Activated naive CD4-positive, alpha-beta T cell treated with Interleukin-2 at 50 U/mL for 16 hours (primary cell): ENCODE measurements at regions not wholly inside any gene's neighbourhood (a gene's known extent, or its start where the extent isn't known, plus 50 kb on each side); places are given as distances from the start of the nearest gene placed in this dataset.
"Not testable (repeated sequence)": the region's sequence is repeated elsewhere in the genome, so short reads cannot be mapped to it uniquely, and the experiment has no call there.

ENCODE experiments used
- DNase-seq: peaks from one replicate; pipeline ENCODE4 v3.0.0-alpha.2; 2020

DNA sequence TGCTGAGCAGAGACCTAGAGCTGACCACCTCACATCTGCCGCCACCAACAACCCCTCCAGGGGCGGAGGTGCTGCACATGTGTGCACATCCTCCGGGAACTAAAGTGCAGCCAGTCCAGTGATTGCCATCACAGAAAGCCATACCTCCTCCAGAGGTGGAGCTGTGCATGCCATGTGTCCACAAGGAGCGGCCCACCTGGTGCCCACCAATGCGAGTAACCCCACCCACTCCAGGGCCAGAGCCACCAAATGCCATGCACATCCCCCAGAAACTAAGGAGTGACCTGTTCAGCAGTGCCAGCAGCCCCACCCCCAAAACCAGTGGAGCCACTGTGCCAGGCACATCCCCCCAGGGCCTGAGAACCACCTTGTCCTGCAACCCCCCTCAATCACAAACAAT, 557.9 kb downstream of the UQCRFS1 start:
- DNase-seq = no peak

DNA sequence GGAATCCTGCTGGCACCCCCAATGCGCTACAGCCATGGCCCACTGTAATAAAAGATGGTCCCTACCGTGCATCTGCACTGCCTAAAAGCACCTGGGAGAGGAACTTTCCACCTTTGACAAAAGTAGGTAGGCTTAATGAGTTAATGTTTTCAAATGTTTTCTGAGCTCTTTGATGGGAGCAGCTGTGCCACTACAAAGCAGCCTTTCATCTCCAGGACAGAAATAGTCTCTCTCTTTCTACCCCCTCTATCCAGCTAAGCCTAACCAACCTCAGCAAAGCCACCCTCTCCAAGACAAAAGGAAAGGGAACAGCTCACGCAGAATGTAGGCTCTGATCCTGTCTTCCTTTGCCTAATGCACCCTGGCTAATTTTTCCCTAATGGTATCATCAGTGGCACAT, 560.2 kb downstream of the UQCRFS1 start:
- no peak for DNase-seq

DNA sequence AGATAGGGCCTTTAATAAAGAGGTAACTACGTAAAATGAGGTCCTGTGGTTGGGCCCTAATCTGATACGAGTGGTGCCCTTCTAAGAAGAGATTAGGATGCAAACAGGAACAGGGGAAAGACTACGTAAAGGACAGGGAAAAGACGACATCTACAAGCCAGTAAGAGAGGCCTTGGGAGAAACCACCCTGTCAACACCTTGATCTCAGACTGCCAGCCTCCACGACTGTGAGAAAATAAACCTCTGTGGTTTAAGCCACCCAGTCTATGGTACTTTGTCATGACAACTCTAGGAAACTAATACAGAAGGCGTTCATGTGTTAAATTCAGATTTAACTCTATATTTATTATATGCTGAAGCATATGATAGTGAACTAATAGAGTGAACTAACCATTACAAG, 566.3 kb downstream of the UQCRFS1 start:
- no peak for DNase-seq

DNA sequence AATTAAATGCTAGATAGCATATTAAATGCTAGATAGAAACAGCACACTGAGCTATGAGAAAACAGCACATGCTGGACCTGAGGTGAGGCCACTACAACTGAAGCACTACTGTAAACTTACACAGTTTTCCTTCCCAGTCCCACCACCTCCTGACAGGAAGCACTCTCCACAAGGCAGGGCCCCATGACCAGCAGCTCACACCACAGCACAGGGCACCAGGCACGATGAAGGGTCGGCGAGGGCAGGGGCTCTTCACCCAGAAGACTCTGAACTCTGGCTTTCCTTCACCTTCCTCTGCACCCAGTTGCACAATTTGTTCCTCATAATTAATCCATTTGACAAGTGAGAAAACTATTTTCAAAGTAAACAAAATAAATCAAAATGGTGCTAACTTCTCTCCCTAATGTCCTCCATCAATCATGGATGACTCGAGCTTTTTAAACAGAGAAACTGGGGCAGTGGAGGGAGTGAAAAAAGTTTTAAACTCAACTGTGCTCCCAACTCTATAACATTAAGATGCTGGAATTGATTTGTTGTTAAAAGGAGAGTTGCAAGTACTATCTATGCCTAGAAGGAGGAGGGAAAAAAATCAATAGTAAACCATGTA, 568.7 kb downstream of the UQCRFS1 start:
- no peak for DNase-seq

DNA sequence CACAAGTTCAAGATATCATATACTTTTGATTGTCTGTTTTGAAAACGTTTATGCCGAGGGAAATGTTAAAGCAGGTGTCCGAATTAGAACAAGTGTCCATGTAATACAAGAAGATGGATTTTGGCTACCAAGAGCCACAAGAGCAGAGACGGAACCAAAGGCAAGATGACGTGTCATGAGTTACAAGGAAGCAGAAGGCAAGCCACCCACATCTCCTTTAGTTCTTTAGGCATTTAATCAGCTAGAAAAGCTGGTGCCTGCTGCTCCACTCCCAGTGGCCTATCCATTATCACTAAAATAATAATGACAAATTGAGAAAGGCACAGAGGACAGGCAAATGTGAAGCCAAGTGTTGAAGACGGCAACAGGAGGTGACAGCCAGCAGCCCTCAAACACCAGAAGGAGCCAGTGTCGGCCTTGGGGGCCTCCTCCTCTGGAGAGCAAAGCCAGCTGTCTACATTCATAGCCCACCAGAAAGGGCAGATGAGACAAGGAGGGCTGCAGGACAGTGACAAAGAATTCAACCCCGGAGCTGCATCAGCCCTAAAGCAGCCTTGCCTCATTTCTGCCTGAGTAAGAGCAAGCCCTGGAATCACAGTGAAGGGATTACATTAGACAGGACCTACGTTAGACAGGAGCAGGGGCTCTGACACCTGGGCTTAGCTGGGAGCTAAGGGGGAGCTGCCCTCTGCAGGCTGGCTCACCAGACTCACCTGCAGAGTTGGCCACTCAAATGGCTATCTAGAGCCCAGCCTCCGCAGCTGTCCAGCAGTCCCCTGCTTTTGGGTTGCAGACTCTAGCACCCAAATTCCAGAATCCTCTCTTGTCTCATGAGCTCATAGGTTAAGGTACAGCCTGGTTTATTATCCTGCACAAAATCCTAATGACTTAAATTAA, 569.9 kb downstream of the UQCRFS1 start:
- DNase-seq = no peak

DNA sequence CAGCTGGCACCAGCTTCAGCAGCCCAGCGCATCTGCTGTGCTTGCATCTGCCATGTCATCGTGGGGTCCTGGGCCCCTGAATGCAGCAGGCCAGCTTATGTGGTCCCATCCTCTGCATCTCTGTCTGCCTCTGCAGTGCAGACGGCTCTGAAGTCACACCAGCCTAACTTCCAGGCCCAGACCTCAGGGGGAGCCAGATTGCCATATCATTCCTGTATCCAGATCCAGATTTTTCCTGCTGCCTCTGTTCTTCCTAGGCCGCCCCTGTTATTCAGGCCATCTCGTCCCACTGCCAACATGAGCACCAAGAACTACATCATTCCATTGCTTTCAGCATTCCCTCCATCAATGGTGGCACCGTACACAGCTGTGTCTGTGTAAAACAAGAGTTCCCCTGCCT, 571.6 kb downstream of the UQCRFS1 start:
- DNase-seq = no peak

DNA sequence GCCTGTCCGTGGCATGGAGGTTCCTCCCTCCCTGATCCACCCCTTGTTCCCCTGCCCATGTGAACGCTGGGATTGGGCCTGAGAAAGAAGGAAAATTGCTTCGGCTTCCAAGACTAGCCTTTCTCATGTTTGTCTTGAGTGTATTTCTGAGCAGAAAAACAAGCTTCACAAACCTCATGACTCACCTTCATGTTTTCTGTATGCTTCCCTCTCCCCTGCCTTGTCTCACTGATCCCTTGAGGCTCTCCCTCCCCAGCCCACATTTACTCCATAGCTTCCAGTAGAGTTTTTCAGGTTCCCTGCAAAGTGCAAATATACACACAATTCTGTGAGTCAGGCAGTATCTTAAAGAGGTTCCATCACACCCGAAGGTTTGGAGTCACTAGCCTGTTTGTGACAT, 572.4 kb downstream of the UQCRFS1 start:
- DNase-seq = no peak

DNA sequence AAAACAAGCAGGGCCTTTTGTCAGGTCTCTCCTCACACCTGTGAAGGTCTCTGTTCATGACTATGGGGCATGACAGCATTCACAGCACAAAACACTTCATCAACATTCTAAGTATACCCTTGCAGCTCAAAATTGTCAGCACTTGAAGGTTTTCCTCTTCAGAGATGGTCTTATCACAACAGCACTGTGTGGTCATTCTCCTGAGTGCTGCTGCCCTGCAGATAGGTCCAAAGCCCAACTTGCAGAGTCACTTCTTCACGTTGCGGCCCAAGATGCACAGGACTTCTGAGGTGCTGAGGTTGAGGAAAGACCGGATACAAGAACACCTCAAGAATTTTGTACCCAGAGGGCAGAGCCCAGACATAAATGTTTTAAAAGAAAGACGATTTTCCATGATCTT, 574.5 kb downstream of the UQCRFS1 start:
- DNase-seq = no peak

DNA sequence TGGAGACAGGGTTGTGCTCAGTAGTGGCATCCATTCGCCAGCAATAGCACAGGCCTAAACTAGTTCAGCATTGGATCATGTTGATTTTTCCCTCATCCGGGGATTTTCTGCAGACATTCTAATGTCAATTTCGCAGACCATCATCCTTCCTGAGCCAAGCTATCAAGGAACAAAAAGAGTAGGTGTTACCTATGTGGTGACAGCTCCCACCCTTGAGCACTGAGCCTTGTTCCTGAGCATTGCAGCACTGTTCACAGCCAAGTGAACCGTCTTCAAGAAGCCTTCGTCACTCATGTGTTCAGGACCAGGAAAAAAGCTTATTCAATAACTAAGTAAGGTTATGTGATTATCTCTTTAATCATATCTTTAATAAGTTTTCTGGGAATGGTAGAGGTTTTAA, 576.2 kb downstream of the UQCRFS1 start:
- DNase-seq = no peak

DNA sequence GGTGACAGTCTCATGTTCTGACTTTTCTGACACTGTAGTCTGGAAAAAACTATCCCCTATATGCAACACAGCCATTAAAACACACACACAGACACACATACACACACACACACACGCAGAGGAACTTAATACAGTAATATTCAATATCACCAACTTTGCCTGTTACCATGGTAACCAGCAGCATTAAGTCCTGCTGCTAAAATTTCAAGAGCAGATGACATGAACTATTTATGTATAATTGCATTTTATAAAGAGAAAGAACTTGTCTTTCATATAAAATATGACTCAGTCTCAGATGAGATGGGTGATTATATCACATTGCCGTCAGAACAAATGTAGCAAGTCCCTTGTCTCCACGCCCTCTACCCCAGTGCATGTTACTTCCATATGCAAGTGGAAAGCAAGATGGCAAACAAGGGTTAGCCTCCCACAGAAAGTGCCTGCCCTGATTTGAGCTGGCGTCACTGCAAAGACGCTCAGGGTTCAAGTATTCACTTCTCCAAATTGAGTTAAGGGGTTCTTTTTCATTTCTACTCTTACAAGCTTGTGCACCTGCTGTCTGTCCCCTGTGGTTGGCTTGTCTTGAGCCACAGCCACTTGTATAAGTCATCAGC, 576.8 kb downstream of the UQCRFS1 start:
- no peak for DNase-seq

DNA sequence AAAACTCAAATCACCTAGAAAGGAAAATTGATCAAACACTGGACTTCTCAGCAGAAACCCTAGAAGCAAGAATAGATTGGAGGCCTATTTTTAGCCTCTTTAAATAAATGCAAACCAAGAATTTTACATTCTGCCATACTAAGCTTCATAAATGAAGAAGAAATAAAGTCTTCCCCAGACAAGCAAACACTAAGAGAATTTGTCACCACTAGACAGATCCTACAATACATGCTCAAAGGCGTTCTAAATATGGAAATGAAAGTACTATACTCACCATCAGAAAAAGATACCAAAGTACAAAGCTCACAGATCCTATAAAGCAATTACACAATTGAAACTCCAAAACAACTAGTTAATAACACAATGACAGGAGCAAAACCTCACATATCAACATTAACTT, 578.1 kb downstream of the UQCRFS1 start:
- DNase-seq = no peak

DNA sequence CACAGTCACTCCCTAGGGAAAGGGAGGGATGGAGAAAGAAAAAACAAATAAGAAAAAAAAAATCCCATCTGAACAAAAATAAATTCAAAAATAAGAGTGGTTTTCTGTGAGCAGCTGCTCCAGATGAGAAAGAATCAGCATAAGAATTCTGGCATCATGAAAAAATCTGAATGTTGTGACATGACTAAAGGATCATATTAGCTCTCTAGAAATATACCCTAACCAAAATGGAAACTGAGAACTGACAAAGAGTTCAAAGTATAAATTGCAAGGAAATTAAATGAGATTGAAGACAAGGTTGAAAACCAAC, 579.0 kb downstream of the UQCRFS1 start:
- DNase-seq = no peak

DNA sequence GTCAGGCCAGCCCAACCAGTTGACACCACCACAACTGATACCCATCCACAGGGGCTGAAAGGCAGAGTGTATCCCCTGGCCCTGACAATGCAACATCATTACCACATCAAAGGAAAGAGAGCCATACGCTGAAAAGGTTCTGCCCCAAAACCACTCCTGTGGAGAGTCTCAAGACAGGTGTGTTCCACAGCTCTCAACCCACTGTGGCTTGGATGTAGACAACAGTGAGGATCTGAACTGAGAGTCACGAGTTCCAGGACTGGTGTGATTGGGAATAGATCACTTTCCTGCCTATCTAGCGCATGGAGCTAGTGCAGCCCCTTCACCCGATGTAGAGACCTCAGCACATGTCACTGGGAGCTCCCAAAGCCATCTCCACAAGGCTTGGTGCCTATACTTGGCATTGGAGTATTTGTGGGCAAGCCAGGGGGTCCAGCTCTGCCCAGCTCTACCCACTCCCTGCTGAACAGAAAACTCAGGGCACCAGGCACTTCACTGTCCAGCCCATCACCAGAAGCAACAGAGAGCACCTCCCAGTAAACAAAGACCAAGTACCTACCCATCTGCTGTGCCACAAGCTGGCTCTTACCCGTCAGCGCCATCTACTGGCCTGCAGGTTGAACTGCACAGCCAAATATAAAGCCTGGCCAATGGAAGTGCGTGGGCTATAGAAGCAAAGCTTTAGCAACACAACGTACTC, 579.5 kb downstream of the UQCRFS1 start:
- DNase-seq = peak; percentile 8

DNA sequence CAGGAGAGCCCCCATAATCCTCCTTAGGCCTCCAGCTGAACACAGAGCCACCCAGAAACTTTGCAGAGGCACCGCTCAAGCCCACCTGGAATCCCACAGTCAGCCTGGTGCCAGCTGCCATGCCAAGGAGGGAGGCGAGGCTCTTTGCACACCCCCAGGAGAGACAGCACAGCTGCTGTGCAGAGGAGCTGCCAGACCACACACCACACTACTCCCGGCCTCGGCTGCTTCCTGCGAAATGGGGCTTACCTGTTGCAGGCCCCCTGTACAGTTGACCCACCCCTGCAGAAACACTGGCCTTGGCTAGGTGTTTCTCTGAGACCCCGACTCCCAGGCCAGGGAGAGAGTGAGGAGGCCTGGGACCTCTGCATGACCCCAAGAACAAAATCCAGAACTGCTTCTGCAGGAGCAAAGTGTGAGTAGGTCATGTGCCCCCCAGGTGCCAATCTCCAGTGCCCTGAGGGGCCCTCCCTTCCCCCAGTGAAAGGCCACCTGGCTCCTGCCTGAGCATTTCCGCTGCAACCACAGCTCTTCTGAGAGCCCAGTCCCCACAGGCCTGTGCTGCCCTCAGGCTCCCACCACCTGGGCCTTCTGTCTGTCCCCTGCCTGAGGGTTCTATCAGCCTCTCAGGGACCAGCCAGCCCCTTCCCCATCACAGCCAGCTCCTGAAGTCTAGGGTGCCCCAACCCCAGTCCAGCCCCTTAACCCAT, 580.4 kb downstream of the UQCRFS1 start:
- no peak for DNase-seq

DNA sequence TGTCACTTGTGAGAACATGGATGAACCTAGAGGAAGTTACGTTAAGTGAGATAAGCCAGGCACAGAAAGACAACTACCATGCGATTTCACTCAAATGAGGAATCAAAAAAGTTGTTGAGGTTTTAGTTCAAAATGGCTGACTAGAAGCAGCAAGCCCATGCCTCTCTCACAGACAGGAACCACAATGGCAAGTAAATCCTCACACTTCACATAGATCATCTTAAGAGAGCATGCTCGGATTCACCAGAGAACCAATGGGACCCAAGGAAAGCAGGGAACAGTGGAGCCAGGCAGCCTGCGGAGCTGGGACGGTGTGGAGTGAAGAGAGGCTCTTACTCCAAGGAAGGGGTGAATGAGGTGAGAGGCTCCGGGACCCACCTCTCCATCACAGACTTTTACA, 581.0 kb downstream of the UQCRFS1 start:
- no peak for DNase-seq

DNA sequence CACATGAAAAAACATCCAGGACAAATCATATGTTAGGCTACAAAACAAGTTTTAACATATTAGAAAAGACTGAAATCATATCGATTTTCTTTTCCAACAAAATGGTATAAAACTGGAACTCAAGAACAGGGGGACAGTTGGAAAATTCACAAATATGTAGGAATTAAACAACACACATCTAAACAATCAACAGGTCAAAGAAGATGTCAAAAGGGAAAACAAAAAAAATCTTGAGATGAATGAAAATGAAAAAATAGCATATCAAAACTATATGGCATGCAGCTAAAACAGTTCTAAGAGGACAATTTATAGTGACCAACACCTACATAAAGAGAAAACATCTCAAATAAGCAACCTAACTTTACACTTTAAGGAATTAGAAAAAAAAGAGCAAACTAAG, 585.3 kb downstream of the UQCRFS1 start:
- DNase-seq = no peak

DNA sequence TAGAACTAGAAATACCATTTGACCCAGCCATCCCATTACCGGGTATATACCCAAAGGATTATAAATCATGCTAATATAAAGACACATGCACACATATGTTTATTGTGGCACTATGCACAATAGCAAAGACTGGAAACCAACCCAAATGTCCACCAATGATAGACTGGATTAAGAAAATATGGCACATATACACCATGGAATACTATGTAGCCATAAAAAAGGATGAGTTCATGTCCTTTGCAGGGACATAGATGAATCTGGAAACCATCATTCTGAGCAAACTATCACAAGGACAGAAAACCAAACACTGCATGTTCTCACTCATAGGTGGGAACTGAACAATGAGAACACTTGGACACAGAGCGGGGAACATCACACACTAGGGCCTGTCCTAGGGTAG, 586.5 kb downstream of the UQCRFS1 start:
- DNase-seq = not testable (repeated sequence)

DNA sequence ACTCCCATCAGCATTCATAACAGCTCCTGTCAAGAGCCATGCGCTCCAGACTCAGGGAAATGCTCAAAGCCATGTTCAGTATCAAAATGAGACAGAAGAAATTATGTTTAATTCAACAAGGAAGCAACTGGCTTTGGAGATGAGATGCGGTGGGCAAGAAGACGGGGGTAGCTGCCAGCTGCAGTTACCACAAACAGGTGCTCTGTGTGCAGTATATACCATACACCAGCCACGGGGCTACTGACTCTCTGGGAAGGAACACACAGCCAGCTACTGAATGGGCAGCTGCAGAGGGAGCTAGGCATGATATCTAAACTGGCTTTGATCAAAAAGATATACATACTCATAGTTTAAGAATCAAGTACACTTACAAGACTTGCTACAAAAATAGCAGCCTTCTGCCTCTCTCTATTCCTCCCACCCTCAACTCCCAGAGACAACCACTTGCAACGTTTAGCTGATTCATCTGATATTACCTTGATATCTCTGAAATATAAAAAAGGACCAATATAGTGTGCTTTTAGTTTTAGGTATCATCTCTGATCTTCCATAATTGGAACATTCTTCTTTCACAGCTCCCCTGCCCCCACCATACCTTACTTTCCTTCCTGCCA, 593.0 kb downstream of the UQCRFS1 start:
- DNase-seq = no peak

DNA sequence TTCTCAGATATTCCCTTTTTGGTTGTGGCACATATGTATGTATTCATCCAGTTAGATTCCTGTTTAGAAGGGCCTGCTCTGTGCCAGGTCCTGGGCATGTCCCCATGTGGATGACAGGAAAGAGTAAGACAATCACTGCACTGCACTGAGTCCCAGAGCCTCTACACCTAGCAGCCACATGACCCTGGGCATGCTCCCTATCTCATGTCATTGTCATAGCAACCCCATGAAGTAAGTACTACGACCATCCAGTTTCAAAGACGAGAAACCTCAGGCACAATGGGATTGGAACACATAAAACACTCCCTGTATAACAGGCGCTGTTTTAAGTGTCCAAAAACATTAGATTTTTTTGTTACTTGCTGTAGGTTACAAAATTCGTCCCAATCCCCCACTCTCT, 594.4 kb downstream of the UQCRFS1 start:
- DNase-seq = no peak

DNA sequence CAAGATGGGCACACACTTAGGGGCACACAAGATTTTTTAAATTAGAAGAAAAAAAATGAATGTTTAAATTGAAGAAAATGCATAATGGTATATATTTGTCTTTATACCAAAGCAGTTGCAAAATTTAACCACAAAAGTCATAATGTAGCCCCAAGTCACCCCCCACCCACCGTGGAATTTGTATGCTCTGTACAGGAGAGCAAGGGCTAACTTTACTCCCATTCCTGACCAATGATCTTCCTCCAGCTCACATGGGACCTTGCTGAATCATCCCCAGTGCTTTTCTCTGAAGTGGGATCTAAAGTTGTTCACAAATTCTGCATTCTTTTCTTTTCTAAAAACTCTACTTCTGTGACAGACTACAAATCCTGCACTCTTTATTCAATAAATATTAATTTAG, 597.0 kb downstream of the UQCRFS1 start:
- no peak for DNase-seq

DNA sequence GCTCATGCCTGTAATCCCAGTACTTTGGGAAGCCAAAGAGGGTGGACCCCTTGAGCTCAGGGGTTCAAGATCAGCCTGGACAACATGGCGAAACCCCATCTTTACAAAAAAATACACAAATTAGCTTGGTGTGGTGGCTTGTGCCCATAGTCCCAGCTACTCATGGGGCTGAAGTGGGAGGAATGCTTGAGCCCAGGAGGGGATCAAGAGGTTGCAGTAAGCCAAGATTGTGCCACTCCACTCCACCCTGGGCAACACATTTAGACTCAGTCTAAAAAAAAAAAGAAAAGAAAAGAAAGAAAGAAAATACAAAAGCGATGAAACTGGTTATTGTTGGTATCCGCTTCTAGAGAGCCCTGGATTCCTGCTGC, 597.4 kb downstream of the UQCRFS1 start:
- no peak for DNase-seq

DNA sequence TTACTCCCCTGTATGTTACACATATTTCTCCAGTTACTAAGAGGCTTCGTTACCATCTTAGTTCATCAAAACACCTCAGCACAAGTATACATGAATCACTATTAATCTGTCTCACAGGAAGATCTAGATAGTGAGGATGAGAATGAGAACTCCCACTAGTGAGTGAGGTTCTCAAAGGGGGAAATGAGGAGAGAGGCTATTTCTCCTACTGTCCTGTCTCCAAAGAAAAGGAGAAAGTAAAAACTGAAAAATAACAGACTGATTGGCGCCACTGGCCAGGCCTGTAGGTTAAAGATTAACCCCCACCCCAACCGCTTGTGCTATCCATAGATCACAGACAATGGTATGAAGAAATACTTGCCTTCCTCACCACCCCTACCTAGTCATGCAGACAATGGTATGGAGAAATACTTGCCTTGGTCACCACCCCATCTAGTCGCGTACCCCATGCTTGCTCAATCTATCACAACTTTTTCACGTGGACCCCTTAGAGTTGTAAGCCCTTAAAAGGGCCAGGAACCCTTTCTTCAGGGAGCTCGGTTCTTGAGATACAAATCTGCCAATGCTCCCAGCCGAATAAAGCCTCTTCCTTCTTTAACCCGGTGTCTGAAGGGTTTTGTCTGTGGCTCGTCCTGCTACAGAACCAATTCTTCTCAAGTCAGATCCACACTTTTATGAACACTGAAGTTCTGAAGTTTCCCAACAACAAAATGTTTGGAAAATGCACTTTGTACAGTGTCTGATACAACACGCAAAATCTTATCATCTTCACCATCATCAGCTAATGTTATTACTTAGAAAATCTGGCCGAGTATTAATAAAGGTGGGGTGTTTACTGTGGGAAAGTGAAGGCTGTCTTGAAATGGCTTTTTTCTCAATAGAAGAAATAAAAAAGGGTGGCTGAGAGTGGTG, 598.1 kb downstream of the UQCRFS1 start:
- no peak for DNase-seq
